Dedifferentiated amniotic fluid mesenchymal stem cell (primary cell): ENCODE measurements at regions not wholly inside any gene's neighbourhood (a gene's known extent, or its start where the extent isn't known, plus 50 kb on each side); places are given as distances from the start of the nearest gene placed in this dataset.
"Not testable (repeated sequence)": the region's sequence is repeated elsewhere in the genome, so short reads cannot be mapped to it uniquely, and the experiment has no call there.

Experiments used
- DNase-seq: peaks from one replicate; pipeline ENCODE4 v3.0.0-alpha.2; 2016; ENCODE audit errors: extremely low spot score

- DNase-seq, result no peak
Observed at GRCh38 chr15:68482246-68482645, 50.3 kb upstream of the ITGA11 start.

GRCh38 chr15:68483165-68483564, 51.2 kb upstream of the ITGA11 start:
- no peak for DNase-seq

- no peak for DNase-seq
Observed at GRCh38 chr15:68484220-68484619, 52.3 kb upstream of the ITGA11 start.

GRCh38 chr15:68484696-68485400, 52.9 kb upstream of the ITGA11 start:
- DNase-seq, result peak; percentile 74

- no peak for DNase-seq
Observed at GRCh38 chr15:68485721-68486360, 53.9 kb upstream of the ITGA11 start.

GRCh38 chr15:68487087-68487843, 55.3 kb upstream of the ITGA11 start:
- DNase-seq, result peak; percentile 23

- DNase-seq, result no peak
Observed at GRCh38 chr15:68488290-68488689, 56.3 kb upstream of the ITGA11 start.

GRCh38 chr15:68488966-68489365, 57.0 kb upstream of the ITGA11 start:
- no peak for DNase-seq

GRCh38 chr15:68489421-68489820, 57.5 kb upstream of the ITGA11 start:
- no peak for DNase-seq

- DNase-seq, result no peak
Observed at GRCh38 chr15:68491415-68492106, 59.6 kb upstream of the ITGA11 start.

GRCh38 chr15:68492855-68493254, 60.9 kb upstream of the ITGA11 start:
- no peak for DNase-seq

GRCh38 chr15:68493629-68494028, 61.7 kb upstream of the ITGA11 start:
- no peak for DNase-seq

GRCh38 chr15:68494573-68495110, 62.7 kb upstream of the ITGA11 start:
- DNase-seq, result no peak

- no peak for DNase-seq
Observed at GRCh38 chr15:68495221-68495950, 63.4 kb upstream of the ITGA11 start.

- no peak for DNase-seq
Observed at GRCh38 chr15:68495981-68496705, 64.2 kb upstream of the ITGA11 start.

GRCh38 chr15:68496751-68497150, 64.8 kb upstream of the ITGA11 start:
- DNase-seq, result not testable (repeated sequence)

GRCh38 chr15:68497206-68497910, 65.4 kb upstream of the ITGA11 start:
- DNase-seq, result no peak

GRCh38 chr15:68498076-68498475, 66.1 kb upstream of the ITGA11 start:
- DNase-seq, result no peak

GRCh38 chr15:68499620-68500312, 67.8 kb upstream of the ITGA11 start:
- DNase-seq, result no peak
